ENCODE measurements at regions not wholly inside any gene's neighbourhood (a gene's known extent, or its start where the extent isn't known, plus 50 kb on each side); places are given as distances from the start of the nearest gene placed in this dataset.

DNA sequence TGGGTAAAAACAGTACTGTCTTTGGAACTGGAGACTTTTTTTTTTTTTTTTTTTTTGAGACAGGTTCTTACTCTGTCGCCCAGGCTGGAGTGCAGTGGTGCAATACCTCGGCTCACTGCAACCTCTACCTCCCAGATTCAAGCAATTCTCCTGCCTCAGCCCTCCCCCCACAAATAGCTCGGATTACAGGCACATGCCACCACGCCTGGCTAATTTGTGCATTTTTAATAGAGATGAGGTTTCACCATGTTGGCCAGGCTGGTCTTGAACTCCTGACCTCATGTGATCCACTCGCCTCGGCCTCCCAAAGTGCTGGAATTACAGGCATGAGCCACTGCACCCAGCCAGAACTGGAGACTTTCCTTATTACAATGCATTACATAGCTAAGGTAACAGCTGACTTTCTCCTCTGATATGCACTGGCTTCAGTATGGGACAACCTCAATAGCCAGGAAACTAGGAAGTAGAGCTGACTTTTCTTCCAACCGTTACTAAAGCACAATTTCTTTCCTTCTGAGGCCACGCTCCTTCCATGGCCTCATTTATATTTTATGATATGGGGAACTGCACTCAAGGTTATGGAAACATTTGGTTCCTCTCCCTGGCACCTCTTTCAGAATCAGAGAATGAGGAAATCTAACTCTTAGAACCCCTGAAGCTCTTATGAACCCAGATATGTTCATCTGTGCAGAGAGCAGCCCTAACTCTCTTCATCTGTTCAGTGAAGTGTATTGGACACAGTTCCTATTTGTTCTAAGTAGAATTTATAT is 53.5 kb upstream of the FAM9B start:
- DNase-seq = no peak

DNA sequence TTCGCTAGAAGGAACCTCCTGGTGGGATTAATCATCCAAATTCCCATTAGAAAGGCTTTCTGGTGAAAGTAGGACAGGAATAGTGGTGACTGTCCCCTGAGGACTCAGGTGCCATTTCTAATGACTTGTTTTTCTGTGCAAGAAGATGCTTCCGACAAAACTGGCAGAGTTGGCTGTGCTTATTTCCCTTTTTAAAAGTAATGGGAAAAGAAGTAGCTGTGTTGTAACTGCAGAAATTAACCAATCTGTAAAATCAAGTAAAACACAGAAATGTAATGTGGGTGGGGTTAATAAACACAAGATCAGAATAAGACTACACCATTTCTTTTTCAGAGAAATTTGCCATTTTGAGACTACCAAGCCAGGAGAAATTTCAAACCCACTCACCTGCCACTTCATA is 55.0 kb upstream of the FAM9B start:
- DNase-seq = no peak

DNA sequence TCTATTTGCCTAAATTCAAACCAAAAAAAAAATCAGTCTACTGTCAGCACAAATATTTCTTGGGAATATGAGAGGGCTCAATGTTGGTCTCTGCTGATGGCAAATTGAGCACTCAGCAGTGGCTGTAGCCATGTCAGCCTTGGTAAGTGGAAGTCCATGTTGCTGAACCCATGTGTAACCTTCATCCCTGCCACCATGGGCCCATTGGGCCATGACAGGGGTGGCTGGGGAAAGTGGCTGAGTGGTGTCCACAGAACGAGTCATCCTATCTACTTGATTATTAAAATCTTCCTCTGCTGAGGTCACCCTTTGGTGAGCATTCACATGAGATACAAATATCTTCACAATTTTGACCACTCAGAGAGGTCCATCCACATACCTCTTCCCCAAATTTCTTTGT is 56.8 kb upstream of the FAM9B start:
- DNase-seq = no peak

DNA sequence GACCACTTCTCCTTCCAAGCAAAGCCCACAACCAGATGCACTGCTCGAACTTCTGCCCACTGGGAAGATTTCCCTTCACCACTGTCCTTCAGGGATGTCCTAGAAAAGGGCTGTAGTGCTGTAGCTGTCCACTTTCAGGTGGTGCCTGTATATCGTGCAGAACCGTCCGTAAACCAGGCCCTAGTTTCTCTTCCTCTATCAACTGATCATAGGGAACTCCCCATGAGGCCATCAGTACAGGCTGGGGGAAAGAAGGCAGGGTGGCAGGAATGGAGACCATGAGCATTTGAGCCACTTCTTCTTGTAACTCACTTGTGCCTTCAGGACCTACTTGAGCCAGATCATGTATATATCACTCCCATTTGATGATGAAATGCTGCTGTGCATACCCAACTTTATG is 57.3 kb upstream of the FAM9B start:
- DNase-seq = no peak

DNA sequence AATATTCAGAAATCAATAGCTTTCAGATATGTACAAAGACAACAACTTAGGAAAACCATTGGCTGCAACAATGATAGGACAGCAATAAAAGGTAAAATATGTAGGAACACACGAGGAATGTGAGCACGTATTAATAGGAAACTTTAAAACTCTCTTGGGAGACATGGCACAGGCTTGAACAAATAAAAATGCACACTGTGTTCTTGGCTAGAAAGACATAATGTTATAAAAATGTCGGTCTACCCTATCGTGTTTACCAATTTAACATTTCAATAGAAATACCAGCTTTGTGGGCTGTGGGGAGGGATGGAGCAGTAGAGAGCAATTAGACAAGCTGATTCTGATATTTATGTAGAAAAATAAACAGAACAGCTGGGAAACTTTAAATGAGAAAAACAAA is 69.0 kb upstream of the FAM9B start:
- no peak for DNase-seq

DNA sequence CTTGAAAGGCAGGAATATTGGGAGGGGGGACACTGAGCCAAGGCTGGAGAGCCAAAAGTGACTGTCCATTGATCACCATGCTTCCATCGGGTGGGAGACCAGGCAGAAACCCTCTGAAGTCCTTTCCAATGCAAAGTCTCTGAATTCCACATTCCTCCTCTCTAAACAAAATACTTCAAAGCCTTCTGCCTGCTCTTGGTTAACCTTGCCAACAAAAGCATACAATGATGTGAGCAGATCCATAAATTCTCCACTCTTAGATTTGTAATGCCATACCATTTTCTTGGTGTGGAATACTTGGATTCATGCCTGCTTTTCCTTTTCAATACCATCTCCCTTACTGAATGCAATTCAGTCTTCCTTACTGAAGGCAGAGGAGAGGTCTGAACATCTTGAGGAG is 74.1 kb upstream of the FAM9B start:
- DNase-seq = no peak

DNA sequence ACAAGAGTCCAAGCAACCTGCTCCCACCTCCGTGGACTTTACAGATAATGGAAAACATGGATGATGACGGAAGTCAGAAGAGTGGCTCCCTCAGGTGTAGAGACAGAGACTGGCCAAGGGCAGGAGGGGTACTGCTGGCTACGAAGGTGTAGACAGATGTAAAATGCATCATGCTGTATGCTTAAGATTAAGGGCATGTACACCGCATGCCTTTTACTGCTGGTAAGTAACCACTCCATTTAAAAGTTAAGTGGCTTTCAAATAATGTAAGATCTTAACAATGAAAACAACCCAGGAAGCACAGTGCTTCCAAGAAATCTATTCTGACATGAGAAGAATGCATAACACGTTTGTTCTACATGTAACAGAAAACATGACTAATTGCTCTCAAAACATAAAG is 76.9 kb upstream of the FAM9B start:
- DNase-seq = no peak

DNA sequence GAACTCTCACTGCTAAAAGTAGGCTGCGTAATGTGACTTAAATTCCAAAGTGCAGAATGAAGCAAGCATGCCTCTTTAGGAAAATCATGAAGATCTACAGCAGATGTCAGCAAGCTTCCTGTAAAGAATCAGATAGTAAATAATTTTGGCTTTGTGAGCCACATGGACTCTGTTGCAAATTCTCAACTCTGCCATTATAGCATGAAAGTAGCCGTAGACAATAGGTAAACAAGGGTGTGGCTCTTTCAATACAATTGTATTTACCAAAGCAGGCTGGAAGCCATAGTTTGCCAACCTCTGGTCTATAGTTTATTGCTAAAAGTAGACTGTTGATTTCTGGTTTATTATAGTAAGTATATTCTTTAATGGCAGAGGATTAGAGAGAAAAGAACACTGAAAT is 80.3 kb upstream of the FAM9B start:
- no peak for DNase-seq

DNA sequence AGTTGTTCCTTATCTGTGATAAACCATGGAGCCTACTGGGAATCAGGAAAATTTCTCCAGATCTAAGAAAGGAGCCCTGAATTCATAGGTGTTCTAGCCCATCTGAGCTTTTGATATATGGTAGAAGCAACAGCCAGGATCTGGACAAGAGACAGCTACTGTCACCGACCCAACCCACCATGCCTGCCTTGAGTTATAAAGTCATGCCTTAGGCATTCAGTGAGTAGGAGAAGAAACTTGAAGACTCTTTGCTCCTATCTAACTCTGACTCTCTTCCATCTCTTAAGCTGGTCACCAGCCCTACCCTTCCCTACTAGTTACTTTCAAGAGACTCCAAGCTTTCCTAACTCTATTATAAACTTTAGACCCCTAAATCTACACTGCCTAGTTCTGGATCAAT is 83.9 kb upstream of the FAM9B start:
- no peak for DNase-seq

DNA sequence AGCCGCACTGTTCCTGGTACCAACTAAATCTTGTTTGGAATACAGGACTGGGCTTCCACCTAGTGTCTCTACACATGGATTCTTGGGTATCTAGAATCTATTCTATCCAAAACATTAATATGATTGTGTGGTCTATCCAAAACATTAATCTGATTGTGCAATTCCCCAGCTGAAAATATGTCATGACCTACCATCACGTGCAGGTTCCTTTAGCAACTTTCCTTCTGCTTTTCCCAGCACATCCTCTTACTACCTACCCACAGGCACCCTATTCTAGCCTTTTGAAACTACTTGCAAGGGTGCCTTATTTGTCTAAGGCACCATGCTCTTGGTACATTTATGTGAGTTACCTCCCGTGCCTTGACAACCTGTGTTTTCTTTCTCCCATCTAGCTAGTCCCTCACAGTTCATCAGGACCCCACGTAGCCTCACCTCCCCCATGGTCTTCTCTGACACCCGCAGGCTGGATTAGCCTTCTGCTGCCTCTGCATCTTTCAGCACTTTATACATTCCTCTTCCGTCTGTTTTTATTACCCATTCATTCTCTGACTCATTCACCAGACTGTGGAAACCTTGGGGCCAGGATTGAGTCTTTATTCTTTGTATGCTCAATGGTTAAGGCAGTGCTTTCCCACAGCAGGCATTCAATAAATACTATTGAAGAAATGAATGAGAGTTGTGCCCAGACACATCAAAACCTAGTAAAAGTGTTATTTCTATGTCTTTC is 88.8 kb upstream of the FAM9B start:
- DNase-seq = no peak

DNA sequence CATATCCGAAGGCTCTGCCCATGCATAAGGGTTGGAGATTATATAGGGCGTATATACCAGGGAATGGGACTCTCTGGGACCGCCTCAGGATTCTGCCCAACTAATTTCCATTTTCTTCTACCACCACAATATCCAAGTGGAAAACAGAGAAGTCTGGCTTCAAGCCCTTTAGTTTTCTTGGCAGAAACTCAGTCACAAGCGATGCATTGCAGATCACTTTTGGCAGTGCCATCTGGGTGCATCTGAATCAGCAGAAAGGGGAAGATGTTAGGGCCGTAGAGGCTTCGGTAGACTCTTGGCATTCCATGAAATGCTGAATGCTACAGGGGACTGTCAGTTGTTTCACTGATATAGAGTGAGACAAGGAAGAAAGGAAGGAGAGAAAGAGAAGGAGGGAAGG is 94.1 kb upstream of the FAM9B start:
- no peak for DNase-seq

DNA sequence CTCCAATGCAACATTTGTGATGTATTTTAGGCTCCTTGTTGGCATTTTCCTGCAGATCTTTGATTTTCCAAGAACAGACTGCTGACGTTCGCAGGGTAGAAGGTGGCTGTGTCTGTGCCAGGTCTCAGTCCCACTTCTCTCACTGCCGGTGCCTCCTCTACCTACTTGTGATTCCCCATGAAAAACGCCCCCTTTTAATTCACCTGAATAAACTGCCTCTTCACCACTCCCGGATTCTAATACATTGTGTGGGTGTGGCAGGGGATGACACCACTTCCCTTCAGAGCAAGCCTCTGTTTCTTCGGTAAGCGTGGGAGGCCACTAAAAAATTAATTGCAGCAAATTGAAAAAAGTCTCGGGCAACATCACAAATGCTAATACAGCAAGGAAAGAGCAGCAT is 96.1 kb upstream of the FAM9B start:
- no peak for DNase-seq

DNA sequence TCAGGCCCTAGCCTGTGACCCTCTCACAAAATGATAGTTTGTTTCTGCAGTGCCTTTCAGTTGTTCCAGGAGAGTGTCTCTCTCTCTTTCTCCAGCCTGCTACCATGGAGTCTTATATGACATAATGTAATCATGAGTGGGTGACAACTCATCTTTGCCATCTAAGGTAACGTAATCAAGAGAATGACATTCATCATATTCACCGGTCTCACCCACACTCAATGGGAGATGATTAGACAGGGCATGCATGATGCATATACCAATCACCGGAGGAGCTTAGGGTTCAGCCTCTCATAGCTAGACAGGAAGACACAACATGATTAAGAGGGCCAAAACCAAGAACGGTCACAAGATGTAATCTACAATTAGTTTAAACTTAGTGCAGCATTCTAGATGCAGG is 97.1 kb upstream of the FAM9B start:
- DNase-seq = no peak

DNA sequence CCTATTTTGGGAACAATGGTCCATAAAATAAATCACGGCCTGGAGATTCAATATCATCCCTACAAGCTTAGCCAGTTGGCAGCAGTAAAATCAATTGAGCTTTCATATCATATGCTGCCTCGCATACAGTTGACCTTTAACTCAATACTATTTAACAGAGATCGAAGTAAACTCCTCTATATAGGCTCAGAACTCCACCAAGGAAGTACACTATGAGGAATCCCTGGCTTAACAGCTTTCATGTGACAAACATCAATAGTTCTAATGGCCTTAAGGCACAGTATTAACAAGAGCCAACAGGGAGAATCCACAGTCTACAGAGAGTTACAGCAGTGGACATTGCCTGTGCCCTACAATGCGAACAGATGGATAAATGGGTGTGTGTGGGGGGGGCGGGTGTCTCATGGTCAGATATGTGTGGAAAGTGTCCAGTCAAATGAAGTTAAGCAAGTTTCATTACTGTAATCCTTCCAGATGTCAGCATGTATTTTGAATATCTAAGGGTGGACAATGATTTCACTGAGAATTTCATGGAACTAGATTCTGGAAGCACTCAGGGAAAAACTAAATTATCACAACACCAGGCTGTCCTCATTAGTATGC is 98.2 kb upstream of the FAM9B start:
- no peak for DNase-seq

DNA sequence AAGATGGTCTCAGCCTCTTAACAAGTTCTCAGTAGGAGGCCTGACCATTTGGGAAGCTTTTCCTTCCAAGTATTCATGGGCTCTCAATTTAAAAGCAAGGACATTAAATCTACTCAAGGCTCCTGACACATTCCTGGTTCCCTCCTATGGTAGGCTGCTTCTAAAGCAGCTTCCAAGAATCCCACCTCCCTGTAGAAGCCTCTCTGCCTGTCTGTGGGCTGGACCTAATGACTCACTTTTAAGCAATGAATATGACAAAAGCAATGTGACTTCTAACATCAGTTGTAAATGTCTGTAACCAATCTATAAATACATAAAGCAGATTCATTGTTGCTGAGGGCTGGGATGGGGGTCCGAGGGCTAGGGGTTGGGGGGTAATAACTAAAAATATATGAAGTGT is 99.5 kb upstream of the FAM9B start:
- DNase-seq = no peak

DNA sequence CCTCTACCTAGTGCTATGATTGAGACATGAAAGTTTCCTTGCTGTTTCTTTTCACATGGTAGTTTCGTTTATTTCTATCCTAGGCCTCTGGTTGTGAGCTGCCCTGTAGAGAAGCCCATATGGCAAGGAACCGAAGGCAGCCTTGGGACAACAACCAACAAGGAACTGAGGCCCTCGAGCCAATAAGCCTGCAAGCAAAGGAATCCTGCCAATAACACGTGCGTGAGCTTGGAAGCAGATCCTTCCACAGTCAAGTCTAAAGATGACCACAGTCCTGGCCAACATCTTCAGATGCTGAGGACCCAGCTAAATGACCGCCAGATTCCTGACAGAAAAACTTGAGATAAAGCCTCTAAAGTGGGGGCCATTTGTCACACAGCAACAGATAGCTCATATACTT is 100.4 kb upstream of the FAM9B start:
- no peak for DNase-seq

DNA sequence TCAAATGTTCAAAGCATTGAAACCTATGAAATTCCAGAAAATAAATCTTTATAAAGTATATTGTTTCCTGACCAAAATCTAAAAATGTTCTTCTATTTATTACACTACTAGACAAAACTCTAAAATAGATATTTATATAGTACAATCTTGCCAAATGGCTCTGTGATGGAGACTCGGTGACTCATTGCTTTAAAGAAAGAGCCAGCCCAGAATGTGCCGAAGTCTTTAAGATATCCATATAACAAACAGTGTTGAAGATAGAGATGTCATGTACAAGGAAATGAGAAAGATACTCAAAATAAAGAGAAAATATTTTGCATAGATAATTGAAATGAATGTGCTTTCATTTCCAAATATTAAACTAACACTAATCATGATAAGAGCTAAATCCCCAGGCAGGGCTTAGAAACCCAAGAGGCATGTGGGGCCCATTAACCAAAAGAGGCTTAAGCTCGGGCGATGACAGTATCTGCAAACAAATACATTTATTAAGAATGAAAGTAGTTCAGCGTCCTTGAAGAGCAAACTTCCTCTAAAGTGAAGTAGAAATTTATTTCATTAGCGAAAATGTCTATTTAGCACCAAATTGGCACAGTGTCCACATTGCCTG is 102.1 kb upstream of the FAM9B start:
- DNase-seq = no peak

DNA sequence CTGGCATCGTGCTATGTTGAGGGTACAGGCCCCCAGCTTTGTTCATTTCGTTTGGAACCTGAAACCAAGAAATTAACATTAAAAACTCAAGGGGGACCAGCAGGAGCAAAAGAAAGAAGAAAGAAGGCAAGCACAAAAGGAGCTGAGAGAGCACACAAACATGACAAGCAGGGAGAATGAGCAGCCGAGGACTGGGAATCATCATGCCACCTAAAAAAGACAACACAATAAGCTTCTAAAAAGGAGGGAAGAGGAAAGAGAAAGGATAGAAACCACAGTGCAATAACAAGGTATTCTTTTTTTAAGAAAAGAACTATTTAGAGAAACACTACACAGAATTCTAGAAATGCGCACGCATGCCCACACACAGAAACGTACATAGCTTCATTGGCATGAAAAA is 103.2 kb upstream of the FAM9B start:
- DNase-seq = no peak

DNA sequence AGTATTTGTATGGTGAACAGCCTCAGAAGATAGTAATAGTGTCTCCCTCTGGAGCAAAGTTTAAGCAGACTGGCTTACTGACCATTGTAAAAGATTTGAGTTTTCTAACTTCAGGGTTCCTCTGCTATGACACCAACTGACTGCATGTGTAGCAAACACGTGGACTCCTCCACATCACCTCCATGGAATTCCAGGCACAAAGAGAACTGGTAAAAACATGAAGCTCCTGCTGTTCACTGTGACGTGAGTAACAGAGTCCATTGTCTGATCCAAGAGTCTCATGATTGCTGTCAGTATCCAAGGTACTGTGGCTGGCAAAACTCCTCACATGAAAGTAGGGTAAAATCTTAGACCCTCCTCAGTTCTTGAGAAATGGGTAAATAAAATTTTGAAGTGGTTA is 107.6 kb upstream of the FAM9B start:
- DNase-seq = no peak

DNA sequence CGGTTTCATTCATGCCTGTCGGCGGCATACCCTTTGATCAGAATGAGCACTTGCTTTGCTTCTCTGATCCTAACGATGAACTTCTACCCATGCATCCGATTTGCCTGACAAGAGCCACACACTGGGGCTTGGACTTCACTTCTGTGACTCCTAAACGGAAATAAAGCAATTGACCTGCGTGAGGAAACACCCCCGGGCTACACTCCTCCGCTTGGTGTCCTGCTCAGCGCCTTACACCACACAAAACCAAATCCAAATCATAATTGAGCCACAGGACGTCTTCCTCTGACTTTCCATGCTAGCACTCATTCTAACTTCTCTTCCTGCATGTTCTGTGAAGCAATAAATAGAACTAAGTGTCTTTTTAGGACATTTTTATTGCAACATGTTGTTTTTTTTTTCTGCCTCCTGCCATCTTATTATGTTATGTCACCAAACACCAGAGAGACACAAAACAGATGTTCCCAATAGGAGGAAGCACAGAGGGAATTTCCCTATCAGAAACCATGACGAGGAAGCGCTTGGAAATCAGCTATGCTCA is 110.8 kb upstream of the FAM9B start:
- DNase-seq = no peak

DNA sequence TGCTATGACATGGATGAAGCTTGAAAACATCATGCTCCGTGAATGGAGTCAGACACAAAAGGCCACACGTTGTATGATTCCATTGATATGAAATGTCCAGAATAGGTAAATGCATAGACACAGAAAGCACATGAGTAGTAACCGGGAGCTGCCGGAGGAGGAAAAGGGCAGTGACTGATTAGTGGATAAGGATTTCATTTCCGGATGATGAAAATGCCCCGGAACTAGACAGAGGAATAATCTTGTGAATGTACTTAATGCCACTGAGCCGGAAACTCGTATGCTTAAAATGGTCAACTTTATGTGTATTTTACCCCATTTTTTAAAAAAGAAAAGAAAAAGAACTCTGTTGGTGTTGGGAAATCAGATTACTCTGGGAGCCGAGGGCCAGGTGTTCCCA is 112.7 kb upstream of the FAM9B start:
- DNase-seq = no peak

DNA sequence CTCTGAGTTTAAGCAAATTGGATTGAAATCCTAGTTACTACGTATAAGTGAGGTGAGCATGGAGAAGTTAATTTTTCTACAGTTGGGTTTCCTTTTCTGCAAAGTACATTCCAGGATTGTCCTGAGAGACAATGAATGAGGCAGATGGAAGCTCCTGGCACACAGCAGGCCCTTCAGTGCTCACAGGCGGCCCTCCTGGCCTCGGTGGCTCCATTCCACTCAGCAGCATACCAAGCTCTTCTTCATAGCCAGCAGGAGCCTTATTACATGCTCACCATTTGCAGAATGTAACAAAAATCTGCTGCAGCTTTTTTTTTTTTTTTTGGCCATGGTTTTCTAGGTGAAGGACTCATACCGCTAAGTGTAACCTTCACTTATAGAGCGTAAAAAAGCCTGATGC is 113.2 kb upstream of the FAM9B start:
- DNase-seq = no peak

DNA sequence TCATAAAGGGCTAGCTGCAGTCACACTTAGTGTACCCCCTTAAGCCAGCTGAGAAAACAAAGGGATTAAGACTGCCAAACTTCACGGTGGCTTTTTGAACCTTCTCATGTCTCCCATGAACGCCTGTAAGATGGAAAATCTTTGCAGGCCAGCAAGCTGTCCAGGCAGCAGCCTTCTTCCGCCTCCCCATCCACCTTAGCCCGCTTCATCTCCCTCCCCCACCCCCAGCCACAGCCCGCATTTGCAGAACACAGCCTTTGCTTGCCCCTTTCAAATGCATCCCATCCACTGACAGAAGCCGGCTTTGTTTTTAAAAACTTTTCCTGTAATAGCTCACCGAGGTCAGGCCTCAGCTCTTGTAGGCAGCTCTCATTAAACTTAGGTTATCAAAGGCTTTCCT is 113.8 kb upstream of the FAM9B start:
- DNase-seq = no peak
